CD4-positive, alpha-beta T cell (primary cell): ENCODE measurements at regions not wholly inside any gene's neighbourhood (a gene's known extent, or its start where the extent isn't known, plus 50 kb on each side); places are given as distances from the start of the nearest gene placed in this dataset.

Source experiments
- ATAC-seq: fragments of 200-7000 bp; cut with Tn5 transposase; one replicate; pipeline ENCODE4 v1.10.0; 2022; ENCODE audit warnings: mild to moderate bottlenecking; ENCODE audit not compliant: poor library complexity
- CTCF ChIA-PET: fragments of 350-600 bp; sonication (Branson Sonifier 250); formaldehyde crosslinking; loops from one replicate; lab custom pipeline; 2021; ENCODE audit warnings: antibody characterized with exemption, inconsistent platforms; lab: Charles Lee
- POLR2A ChIA-PET: fragments of 350-600 bp; sonication (Branson Sonifier 250); formaldehyde crosslinking; loops from one replicate; lab custom pipeline; 2021; ENCODE audit warnings: antibody characterized with exemption, inconsistent platforms; lab: Charles Lee
- DNase-seq, 14 experiments: peaks; one replicate each; pipeline ENCODE4 v3.0.0-alpha.2; 2013 to 2020; ENCODE audit warnings: mixed read lengths in 2 of 14
- H3K27ac ChIP-seq, 2 donors: one replicate each; pipeline versions ENCODE4 v1.5.1 to v1.7.0; 2013; ENCODE audit warnings: low read length in 2 of 2, low read depth in 1 of 2, mild to moderate bottlenecking in 1 of 2
- H3K27me3 ChIP-seq, 2 experiments: 1 replicate in 1 of 2; 2 replicates in 1 of 2; pipeline versions ENCODE4 v1.6.1 to v1.7.0; 2013; ENCODE audit warnings: low read length in 2 of 2, control low read depth in 1 of 2, mild to moderate bottlenecking in 1 of 2, moderate library complexity in 1 of 2; ENCODE audit not compliant: insufficient read depth in 2 of 2, control insufficient read depth in 1 of 2
- H3K36me3 ChIP-seq: one replicate; pipeline ENCODE4 v1.6.1; 2013; ENCODE audit warnings: low read length, control low read depth; ENCODE audit not compliant: insufficient read depth
- H3K4me1 ChIP-seq: one replicate; pipeline ENCODE4 v1.6.1; 2013; ENCODE audit warnings: low read length, control low read depth; ENCODE audit not compliant: insufficient read depth
- H3K4me3 ChIP-seq: one replicate; pipeline ENCODE4 v1.5.1; 2013; ENCODE audit warnings: mild to moderate bottlenecking, low read length, moderate library complexity
- H3K9me3 ChIP-seq, 2 experiments: 1 replicate in 1 of 2; 2 replicates in 1 of 2; pipeline versions ENCODE4 v1.6.1 to v1.7.0; 2013; ENCODE audit warnings: low read length in 2 of 2, mild to moderate bottlenecking in 2 of 2, control low read depth in 1 of 2, moderate library complexity in 1 of 2; ENCODE audit not compliant: control insufficient read depth in 1 of 2, insufficient read depth in 1 of 2
- H3K27ac Mint-ChIP-seq: one replicate; pipeline ENCODE4 v1.8.0; 2020; ENCODE audit warnings: mixed read lengths
- H3K27me3 Mint-ChIP-seq: one replicate; pipeline ENCODE4 v1.8.0; 2021; ENCODE audit warnings: mixed read lengths
- H3K36me3 Mint-ChIP-seq: one replicate; pipeline ENCODE4 v1.8.0; 2021; ENCODE audit warnings: low read depth, mixed read lengths
- H3K4me1 Mint-ChIP-seq: one replicate; pipeline ENCODE4 v1.8.0; 2021; ENCODE audit warnings: low read depth, mixed read lengths
- H3K4me3 Mint-ChIP-seq: one replicate; pipeline ENCODE4 v1.8.0; 2020; ENCODE audit warnings: mild to moderate bottlenecking, mixed read lengths
- H3K9me3 Mint-ChIP-seq: one replicate; pipeline ENCODE4 v1.8.0; 2020; ENCODE audit warnings: mixed read lengths
- CTCF ChIP-seq: fragments of 200-600 bp; IDR thresholded peaks from one replicate; pipeline ENCODE4 v1.8.0; 2022; ENCODE audit warnings: antibody characterized with exemption, mild to moderate bottlenecking
- intact Hi-C, 2 experiments: fragments of 100-400 bp; cut with DNase I in 1 of 2; cut with micrococcal nuclease in 1 of 2; formaldehyde crosslinking; loops; one replicate each; pipeline versions ENCODE4 v1.15.1 to v1.9.0; 2023 to 2025; cut with DNase I, micrococcal nuclease

- no peak overlapping the region for H3K4me3 ChIP-seq
- intact Hi-C loops = no loop called here
- no peak overlapping the region for H3K4me3 Mint-ChIP-seq
- ATAC-seq (no peak), DNase-seq (no peak)
- H3K27me3 Mint-ChIP-seq = peaks cover 80% of the 10 kb centered on the region
- H3K27ac ChIP-seq = no peak overlapping the region
- POLR2A ChIA-PET = no interaction called here
- no peaks in the 10 kb centered on the region for H3K36me3 ChIP-seq
- H3K27ac Mint-ChIP-seq = no peak overlapping the region
- no peaks in the 10 kb centered on the region for H3K4me1 ChIP-seq
- H3K36me3 Mint-ChIP-seq = no peaks in the 10 kb centered on the region
- peaks cover 0 to 17% of the 10 kb centered on the region in 2 experiments for H3K9me3 ChIP-seq
- CTCF ChIA-PET = no interaction called here
- no peaks in the 10 kb centered on the region for H3K4me1 Mint-ChIP-seq
- TF ChIP-seq CTCF = no peak
- peaks cover 6% of the 10 kb centered on the region for H3K9me3 Mint-ChIP-seq
- peaks cover 5 to 15% of the 10 kb centered on the region in 2 experiments for H3K27me3 ChIP-seq
These were observed 116.1 kb upstream of the IRX4 start for GRCh38 chr5:1998716-1999317.

DNA sequence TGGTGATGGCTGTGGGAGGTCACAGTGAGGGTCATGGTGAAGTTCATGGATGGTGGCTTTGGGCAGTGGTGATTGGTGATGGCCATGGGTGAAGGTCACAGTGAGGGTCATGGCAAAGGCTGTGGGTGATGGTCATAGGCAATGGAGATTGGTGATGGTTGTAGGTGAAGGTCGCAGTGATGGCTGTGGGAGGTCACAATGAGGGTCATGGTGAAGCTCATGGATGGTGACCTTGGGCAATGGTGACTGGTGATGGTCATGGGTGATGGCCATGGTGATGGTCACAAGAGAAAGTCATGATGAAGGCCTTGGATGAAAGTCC is 115.6 kb upstream of the IRX4 start:
- DNase-seq = no peak
- no peak overlapping the region for H3K27ac ChIP-seq
- intact Hi-C loops = no loop called here
- Mint-ChIP-seq H3K36me3 (no peaks in the 10 kb centered on the region), H3K4me3 (no peak overlapping the region), H3K9me3 (peaks cover 6% of the 10 kb centered on the region), H3K27me3 (peaks cover 79% of the 10 kb centered on the region), H3K4me1 (no peaks in the 10 kb centered on the region), H3K27ac (no peak overlapping the region)
- ChIA-PET POLR2A (no interaction called here), CTCF (no interaction called here)
- peaks cover 4 to 16% of the 10 kb centered on the region in 2 experiments for H3K9me3 ChIP-seq
- ATAC-seq = no peak
- H3K36me3 ChIP-seq = no peaks in the 10 kb centered on the region
- no peak for TF ChIP-seq CTCF
- no peaks in the 10 kb centered on the region for H3K4me1 ChIP-seq
- H3K4me3 ChIP-seq = no peak overlapping the region
- peaks cover 5 to 14% of the 10 kb centered on the region in 2 experiments for H3K27me3 ChIP-seq

GRCh38 chr5:1997640-1998347 is 115.1 kb upstream of the IRX4 start:
- Mint-ChIP-seq H3K36me3 (no peaks in the 10 kb centered on the region), H3K4me3 (no peak overlapping the region), H3K27ac (no peak overlapping the region), H3K27me3 (peaks cover 75% of the 10 kb centered on the region), H3K9me3 (peaks cover 7% of the 10 kb centered on the region), H3K4me1 (no peaks in the 10 kb centered on the region)
- Histone ChIP-seq H3K4me1 (no peaks in the 10 kb centered on the region), H3K9me3 (peaks cover 6 to 16% of the 10 kb centered on the region in 2 experiments), H3K27me3 (peaks cover 5 to 10% of the 10 kb centered on the region in 2 experiments), H3K36me3 (no peaks in the 10 kb centered on the region), H3K4me3 (no peak overlapping the region), H3K27ac (no peak overlapping the region)
- ChIA-PET POLR2A (no interaction called here), CTCF (no interaction called here)
- no peak for TF ChIP-seq CTCF
- ATAC-seq (no peak), DNase-seq (no peak)
- intact Hi-C loops = no loop called here
